ENCODE measurements at regions not wholly inside any gene's neighbourhood (a gene's known extent, or its start where the extent isn't known, plus 50 kb on each side); places are given as distances from the start of the nearest gene placed in this dataset.

DNA sequence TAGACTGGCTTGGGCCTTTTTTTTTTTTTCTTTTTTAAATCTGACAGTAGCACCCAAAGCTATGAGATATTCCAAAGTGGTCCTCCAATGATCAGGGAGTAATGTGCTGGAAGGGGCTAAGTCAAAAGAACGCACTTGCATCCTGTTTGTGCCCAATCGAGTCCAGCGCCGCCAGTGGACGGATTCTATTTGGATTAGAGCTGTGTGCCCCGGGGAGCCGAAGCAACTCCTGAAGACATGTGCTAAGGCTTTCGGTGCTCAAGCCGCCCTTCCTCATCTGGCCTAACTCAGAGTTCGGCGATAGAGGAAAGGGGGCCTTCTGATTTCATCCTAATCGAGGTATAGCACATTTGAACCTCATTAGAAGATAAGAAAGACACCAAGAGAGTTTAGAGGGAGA, 147.8 kb upstream of the NECTIN1 start:
- H3K9me3 ChIP-seq (ENCODE audit: low read depth, low read length), result no peaks in the 10 kb centered on the region
- H3K27ac ChIP-seq, result no peak overlapping the region
- DNase-seq (ENCODE audit: low read depth, low spot score), result no peak
- H3K36me3 ChIP-seq (ENCODE audit: insufficient read depth, low read length), result no peaks in the 10 kb centered on the region
- no peak overlapping the region for H3K9ac ChIP-seq (ENCODE audit: insufficient read length)
- TF ChIP-seq EZH2 (IDR thresholded peaks at IDR 0.05) (no peak), FOXP2 (optimal IDR thresholded peaks at IDR 0.05; ENCODE audit: control extremely low read depth, extremely low read length, insufficient read depth) (no peak), POLR2AphosphoS5 (IDR thresholded peaks at IDR 0.05; ENCODE audit: borderline replicate concordance, low read depth, low read length) (no peak)
- no peak overlapping the region for H3K4me3 ChIP-seq

DNA sequence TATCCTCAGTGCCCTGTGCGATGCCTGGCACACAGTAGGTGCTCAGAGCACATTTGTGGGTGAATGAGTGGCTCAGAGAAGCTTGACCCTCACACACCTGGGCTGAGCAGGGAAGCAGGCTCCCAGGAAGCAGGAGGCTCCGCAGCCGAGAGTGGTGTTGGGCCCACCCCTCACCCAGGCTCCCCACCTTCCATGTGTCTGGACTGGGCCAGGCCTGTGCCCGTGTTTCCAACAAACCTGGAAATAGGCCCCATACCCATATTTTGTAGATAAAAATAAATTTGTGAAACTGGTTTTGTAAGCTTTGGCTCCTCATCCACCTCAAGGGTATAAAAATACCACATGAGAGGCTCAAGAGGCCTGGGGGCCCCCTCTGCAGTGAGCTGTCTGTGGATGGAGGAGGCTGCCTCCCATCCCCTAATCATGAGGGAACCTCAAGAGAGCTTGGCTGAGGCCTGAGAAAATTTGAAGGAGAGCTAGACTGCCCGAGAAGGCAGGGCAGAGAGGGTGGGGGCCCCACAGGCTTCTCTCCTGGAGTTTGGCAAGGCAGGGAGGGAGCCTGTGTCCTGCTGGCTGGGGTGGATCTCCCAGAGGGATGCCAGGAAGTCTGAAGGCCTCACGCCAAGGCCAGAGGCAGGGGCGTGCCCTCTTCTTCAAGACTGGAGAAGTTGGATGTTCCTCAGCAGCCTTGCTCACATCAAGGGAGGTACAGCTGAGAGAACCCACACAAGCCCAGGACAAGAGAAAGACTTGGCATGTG, 147.0 kb upstream of the NECTIN1 start:
- no peak for DNase-seq (ENCODE audit: low read depth, low spot score)
- no peak for TF ChIP-seq POLR2AphosphoS5 (IDR thresholded peaks at IDR 0.05; ENCODE audit: borderline replicate concordance, low read depth, low read length)
- TF ChIP-seq FOXP2 (optimal IDR thresholded peaks at IDR 0.05; ENCODE audit: control extremely low read depth, extremely low read length, insufficient read depth), result no peak
- H3K27ac ChIP-seq, result no peak overlapping the region
- H3K36me3 ChIP-seq (ENCODE audit: insufficient read depth, low read length), result no peaks in the 10 kb centered on the region
- no peak overlapping the region for H3K4me3 ChIP-seq
- H3K9ac ChIP-seq (ENCODE audit: insufficient read length), result no peak overlapping the region
- no peaks in the 10 kb centered on the region for H3K9me3 ChIP-seq (ENCODE audit: low read depth, low read length)

- Histone ChIP-seq H3K27ac (no peak overlapping the region), H3K36me3 (ENCODE audit: insufficient read depth, low read length) (no peaks in the 10 kb centered on the region), H3K9ac (ENCODE audit: insufficient read length) (no peak overlapping the region), H3K9me3 (ENCODE audit: low read depth, low read length) (no peaks in the 10 kb centered on the region), H3K4me3 (no peak overlapping the region)
- no peak for DNase-seq (ENCODE audit: low read depth, low spot score)
- TF ChIP-seq FOXP2 (optimal IDR thresholded peaks at IDR 0.05; ENCODE audit: control extremely low read depth, extremely low read length, insufficient read depth), result no peak
Observed at GRCh38 chr11:119874660-119875238, 145.7 kb upstream of the NECTIN1 start.

GRCh38 chr11:119873761-119874421, 144.9 kb upstream of the NECTIN1 start:
- DNase-seq (ENCODE audit: low read depth, low spot score), result no peak
- H3K9me3 ChIP-seq (ENCODE audit: low read depth, low read length), result no peaks in the 10 kb centered on the region
- TF ChIP-seq EZH2 (IDR thresholded peaks at IDR 0.05) (no peak), FOXP2 (optimal IDR thresholded peaks at IDR 0.05; ENCODE audit: control extremely low read depth, extremely low read length, insufficient read depth) (no peak), POLR2AphosphoS5 (IDR thresholded peaks at IDR 0.05; ENCODE audit: borderline replicate concordance, low read depth, low read length) (no peak)

GRCh38 chr11:119872611-119873310, 143.8 kb upstream of the NECTIN1 start:
- no peak overlapping the region for H3K4me3 ChIP-seq
- H3K36me3 ChIP-seq (ENCODE audit: insufficient read depth, low read length), result no peaks in the 10 kb centered on the region
- no peaks in the 10 kb centered on the region for H3K9me3 ChIP-seq (ENCODE audit: low read depth, low read length)
- H3K27ac ChIP-seq, result no peak overlapping the region
- TF ChIP-seq EZH2 (IDR thresholded peaks at IDR 0.05), result no peak
- no peak for TF ChIP-seq POLR2AphosphoS5 (IDR thresholded peaks at IDR 0.05; ENCODE audit: borderline replicate concordance, low read depth, low read length)
- TF ChIP-seq FOXP2 (optimal IDR thresholded peaks at IDR 0.05; ENCODE audit: control extremely low read depth, extremely low read length, insufficient read depth), result no peak
- no peak for DNase-seq (ENCODE audit: low read depth, low spot score)
- no peak overlapping the region for H3K9ac ChIP-seq (ENCODE audit: insufficient read length)

More at GRCh38 chr11:119873761-119874421, 144.9 kb upstream of the NECTIN1 start:
- Histone ChIP-seq H3K4me3 (no peak overlapping the region), H3K9ac (ENCODE audit: insufficient read length) (no peak overlapping the region), H3K27ac (no peak overlapping the region), H3K36me3 (ENCODE audit: insufficient read depth, low read length) (no peaks in the 10 kb centered on the region)

DNA sequence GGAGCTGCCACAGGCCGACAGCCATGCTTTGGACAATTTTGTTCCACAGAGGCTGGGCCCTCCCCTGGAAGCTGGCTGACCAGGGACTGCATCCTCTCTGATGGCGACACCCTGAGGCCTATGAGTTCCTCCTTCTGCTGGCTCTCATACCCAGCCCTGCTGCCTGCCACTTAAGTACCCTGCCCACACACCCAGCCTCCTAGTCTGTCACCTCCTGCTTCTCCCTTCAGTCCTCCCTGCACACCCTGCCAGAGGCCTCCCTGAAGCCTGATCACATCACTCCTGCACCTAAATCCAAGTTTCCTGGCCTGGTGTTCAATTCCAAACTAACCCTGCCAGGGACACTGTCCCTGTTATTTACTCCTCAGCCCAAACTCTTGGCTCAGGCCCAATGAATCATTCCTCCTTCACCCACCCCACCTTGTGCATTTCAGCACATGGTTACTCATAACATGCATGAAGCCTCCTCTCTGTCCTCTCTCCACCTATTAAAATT, 136.7 kb upstream of the NECTIN1 start:
- no peaks in the 10 kb centered on the region for H3K36me3 ChIP-seq (ENCODE audit: insufficient read depth, low read length)
- no peak for DNase-seq (ENCODE audit: low read depth, low spot score)
- H3K4me3 ChIP-seq, result no peak overlapping the region
- TF ChIP-seq EZH2 (IDR thresholded peaks at IDR 0.05) (no peak), POLR2AphosphoS5 (IDR thresholded peaks at IDR 0.05; ENCODE audit: borderline replicate concordance, low read depth, low read length) (no peak), FOXP2 (optimal IDR thresholded peaks at IDR 0.05; ENCODE audit: control extremely low read depth, extremely low read length, insufficient read depth) (no peak)
- no peaks in the 10 kb centered on the region for H3K9me3 ChIP-seq (ENCODE audit: low read depth, low read length)
- H3K9ac ChIP-seq (ENCODE audit: insufficient read length), result no peak overlapping the region
- no peak overlapping the region for H3K27ac ChIP-seq

- no peak for TF ChIP-seq FOXP2 (optimal IDR thresholded peaks at IDR 0.05; ENCODE audit: control extremely low read depth, extremely low read length, insufficient read depth)
- TF ChIP-seq POLR2AphosphoS5 (IDR thresholded peaks at IDR 0.05; ENCODE audit: borderline replicate concordance, low read depth, low read length), result no peak
- TF ChIP-seq EZH2 (IDR thresholded peaks at IDR 0.05), result no peak
- DNase-seq (ENCODE audit: low read depth, low spot score), result no peak
Observed at GRCh38 chr11:119864836-119865235, 135.8 kb upstream of the NECTIN1 start.

More at GRCh38 chr11:119864836-119865235, 135.8 kb upstream of the NECTIN1 start:
- Histone ChIP-seq H3K9ac (ENCODE audit: insufficient read length) (no peak overlapping the region), H3K9me3 (ENCODE audit: low read depth, low read length) (no peaks in the 10 kb centered on the region), H3K27ac (no peak overlapping the region), H3K36me3 (ENCODE audit: insufficient read depth, low read length) (no peaks in the 10 kb centered on the region), H3K4me3 (no peak overlapping the region)

Measured in SK-N-MC (cell line).